PC-9 (cell line): ENCODE measurements at regions not wholly inside any gene's neighbourhood (a gene's known extent, or its start where the extent isn't known, plus 50 kb on each side); places are given as distances from the start of the nearest gene placed in this dataset.

Source experiments
- BruUV-seq: library from RNA; stranded (reverse); fragments of 400-500 nt; replicated peaks from 2 replicates; lab custom pipeline; 2021; lab: Mats Ljungman, UMichigan
- CTCF ChIA-PET: fragments of 300-600 bp; sonication (Branson Sonifier 250); formaldehyde crosslinking; loops from one replicate; lab custom pipeline; 2022; ENCODE audit warnings: antibody characterized with exemption; lab: Charles Lee
- POLR2A ChIA-PET: fragments of 300-600 bp; sonication (Branson Sonifier 250); formaldehyde crosslinking; loops from one replicate; lab custom pipeline; 2022; ENCODE audit warnings: antibody characterized with exemption; ENCODE audit not compliant: unreplicated experiment; lab: Charles Lee
- DNase-seq, 2 experiments: peaks; one replicate each; pipeline versions ENCODE4 v3.0.0 to v3.0.0-alpha.2; 2015 to 2022; ENCODE audit warnings: mixed read lengths in 1 of 2
- H2AFZ ChIP-seq: fragments of 200-600 bp; sonication (generic); 2 replicates; pipeline ENCODE4 v1.8.1; 2017; ENCODE audit warnings: antibody characterized with exemption
- H3F3A ChIP-seq: fragments of 200-600 bp; sonication (generic); 2 replicates; pipeline ENCODE4 v1.8.1; 2017; ENCODE audit warnings: antibody characterized with exemption, mild to moderate bottlenecking, low read depth; ENCODE audit not compliant: insufficient read depth
- H3K27ac ChIP-seq: fragments of 200-600 bp; sonication (generic); 2 replicates; pipeline ENCODE4 v1.6.1; 2016; ENCODE audit warnings: mixed run types
- H3K27me3 ChIP-seq: fragments of 200-600 bp; sonication (generic); 2 replicates; pipeline ENCODE4 v1.6.1; 2016; ENCODE audit warnings: low read depth, mixed run types; ENCODE audit not compliant: insufficient read depth
- H3K36me3 ChIP-seq: fragments of 200-600 bp; sonication (generic); 2 replicates; pipeline ENCODE4 v1.6.1; 2016; ENCODE audit warnings: low read depth, mixed run types
- H3K4me1 ChIP-seq: fragments of 200-600 bp; sonication (generic); replicated peaks from 2 replicates; pipeline ENCODE4 v1.6.1; 2016; ENCODE audit warnings: mixed run types; ENCODE audit not compliant: insufficient read depth
- H3K4me2 ChIP-seq: fragments of 200-600 bp; sonication (generic); 2 replicates; pipeline ENCODE4 v1.6.1; 2017; ENCODE audit warnings: mixed run types
- H3K4me3 ChIP-seq: fragments of 200-600 bp; sonication (generic); 2 replicates; pipeline ENCODE4 v1.6.1; 2016; ENCODE audit warnings: mixed run types
- H3K79me2 ChIP-seq: fragments of 200-600 bp; sonication (generic); 2 replicates; pipeline ENCODE4 v1.6.1; 2017; ENCODE audit warnings: low read depth, mixed run types
- H3K9me2 ChIP-seq: fragments of 200-600 bp; sonication (generic); 2 replicates; pipeline ENCODE4 v1.8.1; 2017; ENCODE audit warnings: mild to moderate bottlenecking; ENCODE audit not compliant: insufficient read depth
- H3K9me3 ChIP-seq: fragments of 200-600 bp; sonication (generic); 2 replicates; pipeline ENCODE4 v1.8.1; 2016; ENCODE audit warnings: low read depth; ENCODE audit not compliant: insufficient read depth
- H4K20me1 ChIP-seq: fragments of 200-600 bp; sonication (generic); 2 replicates; pipeline ENCODE4 v1.8.1; 2017; ENCODE audit not compliant: insufficient read depth
- CTCF ChIP-seq: fragments of 200-600 bp; sonication (generic); conservative IDR thresholded peaks from 2 replicates; pipeline ENCODE4 v1.6.1; 2017; ENCODE audit warnings: mixed run types, antibody characterized with exemption, mild to moderate bottlenecking, moderate library complexity
- EZH2 ChIP-seq: fragments of 200-600 bp; sonication (generic); IDR thresholded peaks from 2 replicates; pipeline ENCODE4 v1.8.0; 2017; ENCODE audit warnings: antibody characterized with exemption, low read depth
- intact Hi-C: fragments of 100-400 bp; cut with micrococcal nuclease; formaldehyde crosslinking; loops from one replicate; pipeline ENCODE4 v1.10.0; 2022; ENCODE audit not compliant: unreplicated experiment

DNA sequence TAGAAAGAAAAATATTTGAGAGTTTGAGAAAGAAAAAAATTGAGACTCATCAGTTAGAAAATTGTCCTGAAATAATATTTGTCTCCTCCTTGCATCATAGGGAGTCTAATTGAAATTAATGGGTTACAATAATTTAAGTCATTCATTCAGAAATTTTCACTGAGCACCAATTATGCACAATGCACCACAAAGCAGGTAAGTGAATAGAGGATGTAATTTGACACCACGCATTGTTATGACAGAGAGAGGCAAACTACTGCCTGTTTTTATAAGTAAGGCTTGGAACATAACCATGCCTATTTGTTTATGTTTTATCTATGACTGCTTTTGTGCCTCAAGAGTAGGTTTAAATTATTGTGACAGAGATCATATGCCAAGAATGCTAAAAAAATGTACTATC, 537.9 kb upstream of the FAT3 start:
- H3K27ac ChIP-seq: no peak overlapping the region
- H3K4me3 ChIP-seq: no peak overlapping the region
- no peaks in the 10 kb centered on the region for H4K20me1 ChIP-seq
- no peaks in the 10 kb centered on the region for H3K9me2 ChIP-seq
- H3K79me2 ChIP-seq: no peaks in the 10 kb centered on the region
- no peaks in the 10 kb centered on the region for H3K9me3 ChIP-seq
- no peaks in the 10 kb centered on the region for H3F3A ChIP-seq
- no peaks in the 10 kb centered on the region for H3K27me3 ChIP-seq
- no TSS peak for BruUV-seq
- H2AFZ ChIP-seq: no peak overlapping the region
- no peak for DNase-seq
- H3K36me3 ChIP-seq: no peaks in the 10 kb centered on the region
- H3K4me2 ChIP-seq: no peak overlapping the region
- ChIA-PET POLR2A (no interaction called here), CTCF (no interaction called here)
- intact Hi-C loops: no loop called here
- no peaks in the 10 kb centered on the region for H3K4me1 ChIP-seq
- TF ChIP-seq CTCF (no peak), EZH2 (no peak)

DNA sequence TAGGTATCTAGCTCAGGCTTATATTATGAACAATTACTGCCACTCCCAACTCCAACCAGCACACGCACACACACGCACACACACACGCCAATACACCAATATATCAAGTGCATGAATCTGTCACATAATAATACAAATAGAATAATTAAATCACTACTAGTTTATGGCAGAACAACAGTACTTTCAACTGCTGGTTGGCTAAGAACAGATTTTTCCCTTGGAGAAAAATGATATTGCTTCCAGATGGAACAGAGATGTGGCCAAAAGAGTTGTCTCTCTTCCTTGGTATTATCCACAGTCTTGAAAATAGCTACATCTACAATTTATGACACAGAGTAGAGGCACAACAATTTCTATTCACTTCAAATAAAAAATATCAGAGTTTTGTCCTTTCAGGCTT, 538.3 kb upstream of the FAT3 start:
- Histone ChIP-seq H3K27ac (no peak overlapping the region), H3K79me2 (no peaks in the 10 kb centered on the region), H4K20me1 (no peaks in the 10 kb centered on the region), H3K4me2 (no peak overlapping the region), H3K4me3 (no peak overlapping the region), H3K27me3 (no peaks in the 10 kb centered on the region), H3K36me3 (no peaks in the 10 kb centered on the region), H3K9me2 (no peaks in the 10 kb centered on the region), H3K4me1 (no peaks in the 10 kb centered on the region), H3F3A (no peaks in the 10 kb centered on the region), H2AFZ (no peak overlapping the region), H3K9me3 (no peaks in the 10 kb centered on the region)
- intact Hi-C loops: no loop called here
- no TSS peak for BruUV-seq
- TF ChIP-seq EZH2 (no peak), CTCF (no peak)
- DNase-seq: no peak
- ChIA-PET POLR2A (no interaction called here), CTCF (no interaction called here)

DNA sequence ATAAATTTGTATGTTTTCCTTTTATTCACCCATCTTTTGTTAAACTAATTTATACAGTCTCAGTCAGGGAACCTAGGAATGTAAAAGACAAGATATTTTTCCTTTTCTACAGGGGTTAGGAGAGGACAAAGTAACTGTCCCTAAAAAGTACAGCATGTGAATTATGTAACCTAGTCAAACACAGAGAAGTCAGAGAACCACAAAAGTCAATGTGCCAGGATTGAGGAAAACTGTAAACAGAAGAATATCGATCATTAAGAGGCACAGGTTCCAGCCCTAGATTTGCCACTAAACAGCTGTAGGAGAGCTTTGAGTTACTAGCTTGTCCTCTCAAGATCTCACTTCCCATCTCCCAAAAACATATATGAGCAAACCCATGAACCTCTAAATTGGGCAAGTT, 550.9 kb upstream of the FAT3 start:
- Histone ChIP-seq H2AFZ (no peak overlapping the region), H3K36me3 (no peaks in the 10 kb centered on the region), H3F3A (no peaks in the 10 kb centered on the region), H3K79me2 (no peaks in the 10 kb centered on the region), H3K4me3 (no peak overlapping the region), H3K4me1 (no peaks in the 10 kb centered on the region), H3K27ac (no peak overlapping the region), H4K20me1 (no peaks in the 10 kb centered on the region), H3K9me2 (no peaks in the 10 kb centered on the region), H3K9me3 (no peaks in the 10 kb centered on the region), H3K27me3 (no peaks in the 10 kb centered on the region), H3K4me2 (no peak overlapping the region)
- BruUV-seq: no TSS peak
- no peak for DNase-seq
- intact Hi-C loops: no loop called here
- ChIA-PET POLR2A (no interaction called here), CTCF (no interaction called here)
- TF ChIP-seq EZH2 (no peak), CTCF (no peak)
